ENCODE measurements at regions not wholly inside any gene's neighbourhood (a gene's known extent, or its start where the extent isn't known, plus 50 kb on each side); places are given as distances from the start of the nearest gene placed in this dataset.
A peak's percentile ranks its signal among the peaks of the same experiment; 100 is the strongest.

DNA sequence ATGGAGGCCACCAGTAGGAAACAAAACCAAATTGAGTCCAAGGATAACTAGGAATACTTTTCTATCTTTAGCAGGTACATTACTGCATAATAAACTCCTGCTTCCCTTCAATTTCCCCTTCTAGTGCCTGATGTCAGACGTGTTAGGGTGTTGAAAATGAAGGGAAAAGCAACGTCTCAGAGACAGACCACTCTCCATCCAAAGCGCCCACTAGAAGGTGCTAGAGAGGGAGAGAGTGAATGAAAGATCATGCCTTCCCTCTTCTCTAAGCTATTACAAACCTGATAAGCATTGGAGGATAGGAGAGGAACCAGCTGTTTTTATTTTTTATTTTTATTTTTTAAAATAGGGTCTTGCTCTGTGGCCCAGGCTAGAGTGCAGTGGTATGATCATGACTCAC, 64.1 kb downstream of the ZNF641 start:
- TF ChIP-seq, protein P1, sequence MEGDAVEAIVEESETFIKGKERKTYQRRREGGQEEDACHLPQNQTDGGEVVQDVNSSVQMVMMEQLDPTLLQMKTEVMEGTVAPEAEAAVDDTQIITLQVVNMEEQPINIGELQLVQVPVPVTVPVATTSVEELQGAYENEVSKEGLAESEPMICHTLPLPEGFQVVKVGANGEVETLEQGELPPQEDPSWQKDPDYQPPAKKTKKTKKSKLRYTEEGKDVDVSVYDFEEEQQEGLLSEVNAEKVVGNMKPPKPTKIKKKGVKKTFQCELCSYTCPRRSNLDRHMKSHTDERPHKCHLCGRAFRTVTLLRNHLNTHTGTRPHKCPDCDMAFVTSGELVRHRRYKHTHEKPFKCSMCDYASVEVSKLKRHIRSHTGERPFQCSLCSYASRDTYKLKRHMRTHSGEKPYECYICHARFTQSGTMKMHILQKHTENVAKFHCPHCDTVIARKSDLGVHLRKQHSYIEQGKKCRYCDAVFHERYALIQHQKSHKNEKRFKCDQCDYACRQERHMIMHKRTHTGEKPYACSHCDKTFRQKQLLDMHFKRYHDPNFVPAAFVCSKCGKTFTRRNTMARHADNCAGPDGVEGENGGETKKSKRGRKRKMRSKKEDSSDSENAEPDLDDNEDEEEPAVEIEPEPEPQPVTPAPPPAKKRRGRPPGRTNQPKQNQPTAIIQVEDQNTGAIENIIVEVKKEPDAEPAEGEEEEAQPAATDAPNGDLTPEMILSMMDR (IDR thresholded peaks at IDR 0.05), result peak; percentile 28; the same call in 1 of the 3 replicates
- TF ChIP-seq RAD21 (conservative IDR thresholded peaks at IDR 0.05 in 1 of 2, IDR thresholded peaks at IDR 0.05 in 1 of 2), result peak in 1 of 2 experiments; percentile 42; a peak in 2 of 5 replicates
- no peak for TF ChIP-seq MAFK (IDR thresholded peaks at IDR 0.05; ENCODE audit: partially characterized antibody)
- TF ChIP-seq RFX5 (IDR thresholded peaks at IDR 0.05), result no peak
- TF ChIP-seq, protein P2, sequence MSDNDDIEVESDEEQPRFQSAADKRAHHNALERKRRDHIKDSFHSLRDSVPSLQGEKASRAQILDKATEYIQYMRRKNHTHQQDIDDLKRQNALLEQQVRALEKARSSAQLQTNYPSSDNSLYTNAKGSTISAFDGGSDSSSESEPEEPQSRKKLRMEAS (IDR thresholded peaks at IDR 0.05), result no peak
- no peak for TF ChIP-seq EP300 (IDR thresholded peaks at IDR 0.05)
- no peak for TF ChIP-seq RCOR1 (IDR thresholded peaks at IDR 0.05; ENCODE audit: low read depth, low read length)
- TF ChIP-seq POLR2A (IDR thresholded peaks at IDR 0.05; ENCODE audit: low read length), result no peak
- no peak for TF ChIP-seq NPAS2 (CRISPR knock-in tag; IDR thresholded peaks at IDR 0.05; ENCODE audit: borderline replicate concordance)
- TF ChIP-seq, protein P3, sequence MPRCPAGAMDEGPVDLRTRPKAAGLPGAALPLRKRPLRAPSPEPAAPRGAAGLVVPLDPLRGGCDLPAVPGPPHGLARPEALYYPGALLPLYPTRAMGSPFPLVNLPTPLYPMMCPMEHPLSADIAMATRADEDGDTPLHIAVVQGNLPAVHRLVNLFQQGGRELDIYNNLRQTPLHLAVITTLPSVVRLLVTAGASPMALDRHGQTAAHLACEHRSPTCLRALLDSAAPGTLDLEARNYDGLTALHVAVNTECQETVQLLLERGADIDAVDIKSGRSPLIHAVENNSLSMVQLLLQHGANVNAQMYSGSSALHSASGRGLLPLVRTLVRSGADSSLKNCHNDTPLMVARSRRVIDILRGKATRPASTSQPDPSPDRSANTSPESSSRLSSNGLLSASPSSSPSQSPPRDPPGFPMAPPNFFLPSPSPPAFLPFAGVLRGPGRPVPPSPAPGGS (IDR thresholded peaks at IDR 0.05), result no peak
- no peak for TF ChIP-seq TP53 (CRISPR knock-in tag; IDR thresholded peaks at IDR 0.05)
- TF ChIP-seq, protein P4, sequence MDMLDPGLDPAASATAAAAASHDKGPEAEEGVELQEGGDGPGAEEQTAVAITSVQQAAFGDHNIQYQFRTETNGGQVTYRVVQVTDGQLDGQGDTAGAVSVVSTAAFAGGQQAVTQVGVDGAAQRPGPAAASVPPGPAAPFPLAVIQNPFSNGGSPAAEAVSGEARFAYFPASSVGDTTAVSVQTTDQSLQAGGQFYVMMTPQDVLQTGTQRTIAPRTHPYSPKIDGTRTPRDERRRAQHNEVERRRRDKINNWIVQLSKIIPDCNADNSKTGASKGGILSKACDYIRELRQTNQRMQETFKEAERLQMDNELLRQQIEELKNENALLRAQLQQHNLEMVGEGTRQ (IDR thresholded peaks at IDR 0.05), result no peak

Measured in A549 (cell line).